PC-9 (cell line): ENCODE measurements at regions not wholly inside any gene's neighbourhood (a gene's known extent, or its start where the extent isn't known, plus 50 kb on each side); places are given as distances from the start of the nearest gene placed in this dataset.

Source experiments
- EZH2 ChIP-seq: fragments of 200-600 bp; sonication (generic); IDR thresholded peaks from 2 replicates; pipeline ENCODE4 v1.8.0; 2017; ENCODE audit warnings: antibody characterized with exemption, low read depth
- TF ChIP-seq, protein P1 (sequence below): fragments of 200-600 bp; sonication (generic); conservative IDR thresholded peaks from 2 replicates; pipeline ENCODE4 v1.6.1; 2017; ENCODE audit warnings: mixed run types, antibody characterized with exemption, mild to moderate bottlenecking, moderate library complexity

DNA sequence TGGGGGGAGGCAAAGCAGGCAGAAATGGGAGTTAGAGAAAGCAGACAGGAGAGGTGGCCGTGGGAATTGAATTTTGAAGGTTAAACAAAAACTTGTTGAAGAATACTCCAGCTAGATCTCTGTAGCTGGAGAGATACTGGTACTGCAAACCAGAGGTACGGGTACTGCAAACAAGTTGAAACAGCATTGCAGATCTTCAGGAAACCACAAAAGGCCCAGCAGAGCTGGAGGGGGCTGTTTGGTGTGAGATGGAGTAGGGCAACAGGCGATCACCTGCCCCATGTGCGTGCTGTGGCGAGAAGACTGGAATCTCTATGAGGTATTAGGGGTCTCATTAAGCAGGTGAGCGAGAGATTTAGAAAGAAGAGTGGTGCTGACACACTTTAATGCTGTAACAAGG is 77.7 kb upstream of the RGS4 start:
- TF ChIP-seq, protein P1, sequence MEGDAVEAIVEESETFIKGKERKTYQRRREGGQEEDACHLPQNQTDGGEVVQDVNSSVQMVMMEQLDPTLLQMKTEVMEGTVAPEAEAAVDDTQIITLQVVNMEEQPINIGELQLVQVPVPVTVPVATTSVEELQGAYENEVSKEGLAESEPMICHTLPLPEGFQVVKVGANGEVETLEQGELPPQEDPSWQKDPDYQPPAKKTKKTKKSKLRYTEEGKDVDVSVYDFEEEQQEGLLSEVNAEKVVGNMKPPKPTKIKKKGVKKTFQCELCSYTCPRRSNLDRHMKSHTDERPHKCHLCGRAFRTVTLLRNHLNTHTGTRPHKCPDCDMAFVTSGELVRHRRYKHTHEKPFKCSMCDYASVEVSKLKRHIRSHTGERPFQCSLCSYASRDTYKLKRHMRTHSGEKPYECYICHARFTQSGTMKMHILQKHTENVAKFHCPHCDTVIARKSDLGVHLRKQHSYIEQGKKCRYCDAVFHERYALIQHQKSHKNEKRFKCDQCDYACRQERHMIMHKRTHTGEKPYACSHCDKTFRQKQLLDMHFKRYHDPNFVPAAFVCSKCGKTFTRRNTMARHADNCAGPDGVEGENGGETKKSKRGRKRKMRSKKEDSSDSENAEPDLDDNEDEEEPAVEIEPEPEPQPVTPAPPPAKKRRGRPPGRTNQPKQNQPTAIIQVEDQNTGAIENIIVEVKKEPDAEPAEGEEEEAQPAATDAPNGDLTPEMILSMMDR = no peak
- TF ChIP-seq EZH2 = no peak
